PC-3 (cell line): ENCODE measurements at regions not wholly inside any gene's neighbourhood (a gene's known extent, or its start where the extent isn't known, plus 50 kb on each side); places are given as distances from the start of the nearest gene placed in this dataset.

ENCODE experiments used
- ATAC-seq: fragments of 200-7000 bp; cut with Tn5 transposase; 2 replicates; pipeline ENCODE4 v1.9.1; 2020; ENCODE audit warnings: mild to moderate bottlenecking, moderate library complexity
- BruUV-seq: library from RNA; stranded (reverse); fragments of 400-500 nt; replicated peaks from 2 replicates; lab custom pipeline; 2021; lab: Mats Ljungman, UMichigan
- CTCF ChIA-PET: fragments of 300-600 bp; sonication (Branson Sonifier 250); formaldehyde crosslinking; loops from one replicate; lab custom pipeline; 2022; ENCODE audit warnings: antibody characterized with exemption; lab: Charles Lee
- POLR2A ChIA-PET: fragments of 300-600 bp; sonication (Branson Sonifier 250); formaldehyde crosslinking; loops from one replicate; lab custom pipeline; 2022; ENCODE audit warnings: antibody characterized with exemption; ENCODE audit not compliant: unreplicated experiment; lab: Charles Lee
- DNase-seq: peaks from one replicate; pipeline ENCODE4 v3.0.0-alpha.2; 2015
- H2AFZ ChIP-seq: fragments of 300-600 bp; sonication (generic); 2 replicates; pipeline ENCODE4 v1.6.0; 2016; ENCODE audit warnings: antibody characterized with exemption, low read length
- H3F3A ChIP-seq: fragments of 300-600 bp; sonication (generic); one replicate; pipeline ENCODE4 v1.6.0; 2017; ENCODE audit warnings: antibody characterized with exemption, low read length, control low read depth, mild to moderate bottlenecking; ENCODE audit not compliant: unreplicated experiment
- H3K27ac ChIP-seq: fragments of 300-600 bp; sonication (generic); 2 replicates; pipeline ENCODE4 v1.5.1; 2016; ENCODE audit warnings: mild to moderate bottlenecking, low read length
- H3K27me3 ChIP-seq: fragments of 300-600 bp; sonication (generic); 2 replicates; pipeline ENCODE4 v1.6.1; 2016; ENCODE audit warnings: low read length, mixed read lengths
- H3K36me3 ChIP-seq: fragments of 300-600 bp; sonication (generic); 2 replicates; pipeline ENCODE4 v1.6.1; 2016; ENCODE audit warnings: low read depth, mixed run types, low read length, mixed read lengths
- H3K4me1 ChIP-seq: fragments of 300-600 bp; sonication (generic); 2 replicates; pipeline ENCODE4 v1.5.1; 2016; ENCODE audit warnings: low read length; ENCODE audit not compliant: insufficient read depth
- H3K4me2 ChIP-seq: fragments of 300-600 bp; sonication (generic); 2 replicates; pipeline ENCODE4 v1.6.0; 2016; ENCODE audit warnings: low read length
- H3K4me3 ChIP-seq: fragments of 300-600 bp; sonication (generic); 2 replicates; pipeline ENCODE4 v1.5.1; 2016; ENCODE audit warnings: mild to moderate bottlenecking, low read length, mixed read lengths
- H3K79me2 ChIP-seq: fragments of 300-600 bp; sonication (generic); 2 replicates; pipeline ENCODE4 v1.6.1; 2017; ENCODE audit warnings: low read length, mixed read lengths
- H3K9ac ChIP-seq: fragments of 300-600 bp; sonication (generic); 2 replicates; pipeline ENCODE4 v1.6.0; 2016; ENCODE audit warnings: mild to moderate bottlenecking, low read length
- H3K9me2 ChIP-seq: fragments of 300-600 bp; sonication (generic); replicated peaks from 2 replicates; pipeline ENCODE4 v1.6.1; 2016; ENCODE audit warnings: mixed run types, low read length, mixed read lengths
- H3K9me3 ChIP-seq: fragments of 300-600 bp; sonication (generic); 2 replicates; pipeline ENCODE4 v1.6.1; 2016; ENCODE audit warnings: low read length, mixed read lengths
- H4K20me1 ChIP-seq: fragments of 300-600 bp; sonication (generic); 2 replicates; pipeline ENCODE4 v1.6.1; 2016; ENCODE audit warnings: low read length, mixed read lengths
- CTCF ChIP-seq: fragments of 300-600 bp; sonication (generic); conservative IDR thresholded peaks from 2 replicates; pipeline ENCODE4 v1.5.1; 2017; ENCODE audit warnings: antibody characterized with exemption, low read depth, mild to moderate bottlenecking, low read length
- EZH2 ChIP-seq: fragments of 300-600 bp; sonication (generic); IDR thresholded peaks from one replicate; pipeline ENCODE4 v1.6.1; 2017; ENCODE audit warnings: antibody characterized with exemption, mild to moderate bottlenecking, low read length; ENCODE audit not compliant: unreplicated experiment
- EZH2phosphoT487 ChIP-seq: fragments of 300-600 bp; sonication (generic); IDR thresholded peaks from 2 replicates; pipeline ENCODE4 v1.6.1; 2018; ENCODE audit warnings: mild to moderate bottlenecking, antibody characterized with exemption, low read length, borderline replicate concordance
- intact Hi-C: fragments of 100-400 bp; cut with micrococcal nuclease; formaldehyde crosslinking; loops from 2 replicates; pipeline ENCODE4 v1.9.0; 2023

- peaks cover 32% of the 10 kb centered on the region for H3K4me1 ChIP-seq
- intact Hi-C loops: no loop called here
- no peak for ATAC-seq
- no peaks in the 10 kb centered on the region for H3K36me3 ChIP-seq
- no peaks in the 10 kb centered on the region for H3K9me3 ChIP-seq
- BruUV-seq: no TSS peak
- no peak overlapping the region for H3K4me3 ChIP-seq
- H3K27me3 ChIP-seq: no peaks in the 10 kb centered on the region
- H2AFZ ChIP-seq: no peak overlapping the region
- H3F3A ChIP-seq: no peaks in the 10 kb centered on the region
- CTCF ChIA-PET: no interaction called here
- no peak overlapping the region for H3K27ac ChIP-seq
- peak overlapping the region; percentile 45; the same call in 1 of the 2 replicates for H3K4me2 ChIP-seq
- H3K79me2 ChIP-seq: no peaks in the 10 kb centered on the region
- H4K20me1 ChIP-seq: no peaks in the 10 kb centered on the region
- DNase-seq: no peak
- no peak overlapping the region for H3K9ac ChIP-seq
- TF ChIP-seq EZH2: no peak
- no peaks in the 10 kb centered on the region for H3K9me2 ChIP-seq
- POLR2A ChIA-PET: no interaction called here
Observed at GRCh38 chr2:8543060-8543382, 138.8 kb upstream of the ID2 start.

DNA sequence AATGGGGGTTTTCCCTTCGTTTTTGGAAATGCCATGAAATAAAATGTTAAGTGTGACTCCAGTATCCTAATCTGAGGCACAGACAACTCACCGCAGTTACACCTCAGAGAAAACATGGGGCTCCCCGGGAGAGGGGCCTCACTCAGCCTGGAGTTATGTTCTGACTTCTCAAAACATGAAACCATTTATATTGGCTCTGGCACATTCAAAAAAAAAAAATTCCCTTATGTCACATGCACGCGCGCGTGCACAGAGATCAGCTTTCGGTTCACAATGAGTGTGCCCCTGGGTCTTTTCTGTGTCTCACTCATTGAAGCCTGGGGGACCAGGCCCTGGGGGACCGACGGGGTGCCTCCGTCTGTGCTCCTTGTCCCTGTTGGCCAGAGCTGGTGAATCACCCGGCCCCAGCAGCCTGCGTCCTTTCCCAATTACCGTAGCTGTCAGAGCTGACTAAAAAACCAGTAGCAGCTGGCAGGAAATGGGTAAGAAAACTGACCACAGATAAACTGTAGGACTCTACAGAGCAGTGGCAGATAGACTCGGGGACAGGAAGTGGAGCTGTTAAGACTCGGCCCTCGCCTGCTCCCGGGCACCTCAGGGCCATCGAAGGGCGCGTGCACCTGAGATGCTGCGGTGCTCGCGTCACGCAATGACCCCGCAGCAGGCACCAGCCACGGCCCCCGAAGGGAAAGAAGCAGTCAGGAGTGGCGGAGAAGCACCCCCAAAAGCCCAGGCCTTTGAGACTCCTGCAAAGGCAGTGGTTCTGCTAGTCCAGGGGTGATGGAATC, 138.3 kb upstream of the ID2 start:
- no peaks in the 10 kb centered on the region for H3K79me2 ChIP-seq
- no peak overlapping the region for H2AFZ ChIP-seq
- no TSS peak for BruUV-seq
- DNase-seq (peak; percentile 78), ATAC-seq (peak; percentile 76)
- H3K27ac ChIP-seq: peak overlapping the region; percentile 6
- intact Hi-C loops: no loop called here
- CTCF ChIA-PET: interaction anchor here (0.9 kb wide), 1 partner anchor 137 kb away, joined by 3 read pairs; no protein-coding TSS in a partner anchor
- TF ChIP-seq EZH2 (no peak), EZH2phosphoT487 (no peak), CTCF (no peak)
- no peaks in the 10 kb centered on the region for H3K27me3 ChIP-seq
- H3K9me3 ChIP-seq: no peaks in the 10 kb centered on the region
- no peaks in the 10 kb centered on the region for H3K36me3 ChIP-seq
- H3K4me1 ChIP-seq: peaks cover 32% of the 10 kb centered on the region
- no peak overlapping the region for H3K9ac ChIP-seq
- peak overlapping the region; percentile 45 for H3K4me2 ChIP-seq
- POLR2A ChIA-PET: no interaction called here
- no peaks in the 10 kb centered on the region for H3F3A ChIP-seq
- no peaks in the 10 kb centered on the region for H3K9me2 ChIP-seq
- H3K4me3 ChIP-seq: no peak overlapping the region
- no peaks in the 10 kb centered on the region for H4K20me1 ChIP-seq

- DNase-seq (no peak), ATAC-seq (no peak)
- H3K9me2 ChIP-seq: no peaks in the 10 kb centered on the region
- H3K79me2 ChIP-seq: no peaks in the 10 kb centered on the region
- H3K9ac ChIP-seq: no peak overlapping the region
- H4K20me1 ChIP-seq: no peaks in the 10 kb centered on the region
- peaks cover 27% of the 10 kb centered on the region for H3K4me1 ChIP-seq
- H3K4me2 ChIP-seq: 0 out of 2 replicates have a peak overlapping the region, but pooled peaks have one; percentile 45
- no peaks in the 10 kb centered on the region for H3K36me3 ChIP-seq
- H3K9me3 ChIP-seq: no peaks in the 10 kb centered on the region
- H3K27ac ChIP-seq: peak overlapping the region; percentile 6
- no peaks in the 10 kb centered on the region for H3F3A ChIP-seq
- intact Hi-C loops: no loop called here
- no peak for TF ChIP-seq EZH2
- TF ChIP-seq CTCF: no peak
- TF ChIP-seq EZH2phosphoT487: no peak
- BruUV-seq: no TSS peak
- H2AFZ ChIP-seq: no peak overlapping the region
- POLR2A ChIA-PET: interaction anchor here (0.6 kb wide), 1 partner anchor 457 kb away, joined by 4 read pairs; no protein-coding TSS in a partner anchor
- no peaks in the 10 kb centered on the region for H3K27me3 ChIP-seq
- no peak overlapping the region for H3K4me3 ChIP-seq
- CTCF ChIA-PET: interaction anchor here (0.9 kb wide), 1 partner anchor 137 kb away, joined by 3 read pairs; no protein-coding TSS in a partner anchor
Observed at GRCh38 chr2:8544171-8544785, 137.6 kb upstream of the ID2 start.
